CD14-positive monocyte (primary cell): ENCODE measurements at regions not wholly inside any gene's neighbourhood (a gene's known extent, or its start where the extent isn't known, plus 50 kb on each side); places are given as distances from the start of the nearest gene placed in this dataset.

Source experiments
- DNase-seq, 3 donors: peaks; one replicate each; pipeline ENCODE4 v3.0.0-alpha.2; 2011 to 2022
- H2AFZ ChIP-seq: 2 replicates; pipeline ENCODE4 v1.6.0; 2012; ENCODE audit warnings: mild to moderate bottlenecking, low read depth, low read length, inconsistent platforms; ENCODE audit not compliant: insufficient read depth, poor library complexity, severe bottlenecking
- H3K27ac ChIP-seq, 2 donors: 1 replicate in 1 of 2; 2 replicates in 1 of 2; pipeline ENCODE4 v1.5.1; 2012 to 2013; ENCODE audit warnings: low read length in 2 of 2, control low read depth in 1 of 2, inconsistent platforms in 1 of 2, low read depth in 1 of 2, mild to moderate bottlenecking in 1 of 2
- H3K27me3 ChIP-seq, 2 donors: one replicate each; pipeline versions ENCODE4 v1.6.0 to v1.6.1; 2011 to 2013; ENCODE audit warnings: low read length in 2 of 2; ENCODE audit not compliant: control insufficient read depth in 2 of 2, insufficient read depth in 2 of 2
- H3K36me3 ChIP-seq, 2 donors: replicated peaks in 1 of 2; 1 replicate in 1 of 2; 2 replicates in 1 of 2; pipeline versions ENCODE4 v1.5.1 to v1.6.1; 2012 to 2013; ENCODE audit warnings: low read length in 2 of 2, control low read depth in 1 of 2, inconsistent platforms in 1 of 2, mild to moderate bottlenecking in 1 of 2; ENCODE audit not compliant: insufficient read depth in 2 of 2, control insufficient read depth in 1 of 2
- H3K4me1 ChIP-seq, 2 donors: 1 replicate in 1 of 2; 2 replicates in 1 of 2; pipeline versions ENCODE4 v1.5.1 to v1.6.1; 2012 to 2013; ENCODE audit warnings: low read length in 2 of 2, control low read depth in 1 of 2, inconsistent platforms in 1 of 2, mild to moderate bottlenecking in 1 of 2, moderate library complexity in 1 of 2; ENCODE audit not compliant: insufficient read depth in 2 of 2, control insufficient read depth in 1 of 2
- H3K4me2 ChIP-seq: replicated peaks from 2 replicates; pipeline ENCODE3; 2012; ENCODE audit warnings: low read length, moderate library complexity, mild to moderate bottlenecking; ENCODE audit not compliant: poor library complexity, severe bottlenecking; ENCODE audit errors: extremely low read depth
- H3K4me3 ChIP-seq, 3 experiments: fragments of 200-600 bp in 1 of 3; sonication (generic) in 1 of 3; replicated peaks in 1 of 3; 1 replicate in 2 of 3; 2 replicates in 1 of 3; pipeline ENCODE4 v1.5.1; 2011 to 2013; ENCODE audit warnings: low read length in 3 of 3, mild to moderate bottlenecking in 3 of 3, control low read depth in 2 of 3, low read depth in 2 of 3, inconsistent platforms in 1 of 3, moderate library complexity in 1 of 3
- H3K79me2 ChIP-seq: 2 replicates; pipeline ENCODE4 v1.6.0; 2012; ENCODE audit warnings: mild to moderate bottlenecking, control low read depth, inconsistent platforms, low read length, moderate library complexity; ENCODE audit not compliant: insufficient read depth
- H3K9ac ChIP-seq: 2 replicates; pipeline ENCODE4 v1.6.0; 2017; ENCODE audit warnings: low read length, mild to moderate bottlenecking; ENCODE audit not compliant: insufficient read depth, poor library complexity, severe bottlenecking
- H3K9me3 ChIP-seq, 2 donors: replicated peaks in 1 of 2; 1 replicate in 1 of 2; 2 replicates in 1 of 2; pipeline versions ENCODE4 v1.5.1 to v1.6.1; 2012 to 2013; ENCODE audit warnings: low read length in 2 of 2, control low read depth in 1 of 2; ENCODE audit not compliant: control insufficient read depth in 1 of 2, insufficient read depth in 1 of 2
- H4K20me1 ChIP-seq: 2 replicates; pipeline ENCODE4 v1.6.0; 2012; ENCODE audit warnings: mild to moderate bottlenecking, low read length, control low read depth, moderate library complexity; ENCODE audit not compliant: insufficient read depth
- H3K27ac Mint-ChIP-seq, 7 donors: one replicate each; pipeline ENCODE4 v1.8.0; 2020; ENCODE audit warnings: mild to moderate bottlenecking in 7 of 7, mixed read lengths in 7 of 7, moderate library complexity in 6 of 7, inconsistent platforms in 2 of 7
- H3K27me3 Mint-ChIP-seq, 3 donors: one replicate each; pipeline ENCODE4 v1.8.0; 2021 to 2022; ENCODE audit warnings: low read depth in 3 of 3, mild to moderate bottlenecking in 3 of 3, mixed read lengths in 3 of 3, moderate library complexity in 3 of 3, inconsistent platforms in 1 of 3
- H3K36me3 Mint-ChIP-seq, 2 donors: one replicate each; pipeline ENCODE4 v1.8.0; 2020; ENCODE audit warnings: mixed read lengths in 2 of 2, inconsistent platforms in 1 of 2, mild to moderate bottlenecking in 1 of 2
- H3K4me1 Mint-ChIP-seq: one replicate; pipeline ENCODE4 v1.8.0; 2020; ENCODE audit warnings: mild to moderate bottlenecking, mixed read lengths
- H3K4me3 Mint-ChIP-seq, 2 donors: one replicate each; pipeline ENCODE4 v1.8.0; 2020; ENCODE audit warnings: mild to moderate bottlenecking in 2 of 2, mixed read lengths in 2 of 2, moderate library complexity in 1 of 2
- H3K9me3 Mint-ChIP-seq, 7 donors: one replicate each; pipeline ENCODE4 v1.8.0; 2020 to 2022; ENCODE audit warnings: mixed read lengths in 7 of 7, mild to moderate bottlenecking in 6 of 7, moderate library complexity in 6 of 7, inconsistent platforms in 2 of 7
- WGBS: methylation state at CpG from one replicate; pipeline ENCODE4 v1.1.5; 2013; ENCODE audit warnings: missing lambda C conversion rate; ENCODE audit not compliant: insufficient coverage; 5-methylcytosine and 5-hydroxymethylcytosine counted together
- intact Hi-C, 2 donors: fragments of 100-400 bp; cut with micrococcal nuclease; formaldehyde crosslinking; loops; one replicate each; pipeline versions ENCODE4 v1.15.0 to v1.15.1; 2023
- TF ChIP-seq, protein P1 (sequence below): fragments of 200-600 bp; IDR thresholded peaks from one replicate; pipeline ENCODE4 v1.8.0; 2022; ENCODE audit warnings: antibody characterized with exemption, mild to moderate bottlenecking

DNA sequence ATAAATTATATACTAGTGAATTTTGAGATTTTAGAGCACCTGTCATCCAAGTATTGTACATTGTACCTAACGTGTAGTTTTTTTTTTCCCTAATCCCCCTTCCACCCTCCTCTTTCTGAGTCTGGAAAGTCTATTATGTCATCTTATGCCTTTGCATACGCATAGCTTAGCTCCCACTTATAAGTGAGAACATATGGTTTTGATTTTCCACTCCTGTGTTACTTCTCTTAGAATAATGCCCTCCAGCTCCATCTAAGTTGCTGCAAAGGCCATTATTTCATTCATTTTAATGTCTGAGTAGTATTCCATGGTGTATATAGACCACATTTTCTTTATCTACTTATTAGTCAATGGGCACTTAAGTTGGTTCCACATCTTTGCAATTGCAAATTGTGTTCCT, 177.0 kb upstream of the C16orf82 start:
- Histone ChIP-seq H3K79me2 (no peaks in the 10 kb centered on the region), H3K9ac (no peak overlapping the region), H4K20me1 (no peaks in the 10 kb centered on the region), H3K4me2 (no peak overlapping the region), H3K36me3 (no peaks in the 10 kb centered on the region), H3K4me3 (no peak overlapping the region), H3K4me1 (no peaks in the 10 kb centered on the region), H3K27me3 (no peaks in the 10 kb centered on the region), H2AFZ (no peak overlapping the region), H3K27ac (no peak overlapping the region), H3K9me3 (no peaks in the 10 kb centered on the region)
- H3K27ac Mint-ChIP-seq: no peak overlapping the region
- peaks cover 0 to 2% (median 0%) of the 10 kb centered on the region in 3 donors for H3K27me3 Mint-ChIP-seq
- no peaks in the 10 kb centered on the region for H3K4me1 Mint-ChIP-seq
- H3K4me3 Mint-ChIP-seq: no peak overlapping the region
- peaks cover 0 to 6% (median 3%) of the 10 kb centered on the region in 7 donors for H3K9me3 Mint-ChIP-seq
- DNase-seq: no peak
- TF ChIP-seq, protein P1, sequence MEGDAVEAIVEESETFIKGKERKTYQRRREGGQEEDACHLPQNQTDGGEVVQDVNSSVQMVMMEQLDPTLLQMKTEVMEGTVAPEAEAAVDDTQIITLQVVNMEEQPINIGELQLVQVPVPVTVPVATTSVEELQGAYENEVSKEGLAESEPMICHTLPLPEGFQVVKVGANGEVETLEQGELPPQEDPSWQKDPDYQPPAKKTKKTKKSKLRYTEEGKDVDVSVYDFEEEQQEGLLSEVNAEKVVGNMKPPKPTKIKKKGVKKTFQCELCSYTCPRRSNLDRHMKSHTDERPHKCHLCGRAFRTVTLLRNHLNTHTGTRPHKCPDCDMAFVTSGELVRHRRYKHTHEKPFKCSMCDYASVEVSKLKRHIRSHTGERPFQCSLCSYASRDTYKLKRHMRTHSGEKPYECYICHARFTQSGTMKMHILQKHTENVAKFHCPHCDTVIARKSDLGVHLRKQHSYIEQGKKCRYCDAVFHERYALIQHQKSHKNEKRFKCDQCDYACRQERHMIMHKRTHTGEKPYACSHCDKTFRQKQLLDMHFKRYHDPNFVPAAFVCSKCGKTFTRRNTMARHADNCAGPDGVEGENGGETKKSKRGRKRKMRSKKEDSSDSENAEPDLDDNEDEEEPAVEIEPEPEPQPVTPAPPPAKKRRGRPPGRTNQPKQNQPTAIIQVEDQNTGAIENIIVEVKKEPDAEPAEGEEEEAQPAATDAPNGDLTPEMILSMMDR: no peak
- no peaks in the 10 kb centered on the region for H3K36me3 Mint-ChIP-seq
- intact Hi-C loops: no loop called here
- no CpG with 5 or more reads among the region's 2 CpGs for WGBS

DNA sequence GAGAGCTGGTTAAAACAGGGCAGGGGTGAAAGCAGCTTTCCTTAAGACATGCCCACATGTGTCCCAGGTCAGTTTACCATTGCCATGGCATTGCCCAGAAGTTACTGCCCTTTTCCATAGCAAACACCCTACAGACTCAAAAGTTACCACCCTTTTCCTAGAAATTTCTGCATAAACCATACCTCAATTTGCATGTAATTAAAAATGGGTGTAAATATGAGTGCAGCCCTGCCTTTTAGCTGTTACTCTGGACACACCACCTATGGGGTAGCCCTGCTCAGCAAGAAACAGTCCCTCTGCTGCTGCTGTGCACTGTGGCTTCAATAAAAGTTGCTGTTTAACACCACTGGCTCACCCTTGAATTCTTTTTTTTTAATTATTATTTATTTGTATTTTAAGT, 168.5 kb upstream of the C16orf82 start:
- Histone ChIP-seq H3K4me3 (no peak overlapping the region), H3K9ac (no peak overlapping the region), H3K27me3 (no peaks in the 10 kb centered on the region), H3K9me3 (no peaks in the 10 kb centered on the region), H4K20me1 (no peaks in the 10 kb centered on the region), H2AFZ (no peak overlapping the region), H3K27ac (no peak overlapping the region), H3K36me3 (no peaks in the 10 kb centered on the region), H3K4me2 (no peak overlapping the region), H3K79me2 (no peaks in the 10 kb centered on the region), H3K4me1 (no peaks in the 10 kb centered on the region)
- Mint-ChIP-seq H3K9me3 (peaks cover 0 to 3% (median 0%) of the 10 kb centered on the region in 7 donors), H3K36me3 (no peaks in the 10 kb centered on the region), H3K4me1 (no peaks in the 10 kb centered on the region), H3K4me3 (no peak overlapping the region), H3K27me3 (peaks cover 0 to 5% (median 3%) of the 10 kb centered on the region in 3 donors), H3K27ac (no peak overlapping the region)
- TF ChIP-seq, protein P1: no peak
- intact Hi-C loops: no loop called here
- no peak for DNase-seq
